Right lobe of liver (tissue), 4 donors: ENCODE measurements at regions not wholly inside any gene's neighbourhood (a gene's known extent, or its start where the extent isn't known, plus 50 kb on each side); places are given as distances from the start of the nearest gene placed in this dataset.

ENCODE experiments used
- POLR2A ChIP-seq: fragments of 450-650 bp; IDR thresholded peaks from one replicate; pipeline ENCODE4 v1.6.1; 2017; ENCODE audit warnings: antibody characterized with exemption, mild to moderate bottlenecking
- TF ChIP-seq, protein P1 (sequence below), 4 donors: fragments of 200-600 bp in 3 of 4; fragments of 450-650 bp in 1 of 4; IDR thresholded peaks; one replicate each; pipeline versions ENCODE4 v1.5.1 to v1.8.0; 2016 to 2022; ENCODE audit warnings: antibody characterized with exemption in 4 of 4, mild to moderate bottlenecking in 2 of 4
- donor health status: DM: no; HTN: no; CAD: no.
- donor health status: DM: no; HTN: no; CAD: no.
- donor health status: DM: no; HTN: yes; CAD: no.

GRCh38 chr16:52906281-52906680 is 146.4 kb downstream of the CHD9NB start:
- TF ChIP-seq, protein P1, sequence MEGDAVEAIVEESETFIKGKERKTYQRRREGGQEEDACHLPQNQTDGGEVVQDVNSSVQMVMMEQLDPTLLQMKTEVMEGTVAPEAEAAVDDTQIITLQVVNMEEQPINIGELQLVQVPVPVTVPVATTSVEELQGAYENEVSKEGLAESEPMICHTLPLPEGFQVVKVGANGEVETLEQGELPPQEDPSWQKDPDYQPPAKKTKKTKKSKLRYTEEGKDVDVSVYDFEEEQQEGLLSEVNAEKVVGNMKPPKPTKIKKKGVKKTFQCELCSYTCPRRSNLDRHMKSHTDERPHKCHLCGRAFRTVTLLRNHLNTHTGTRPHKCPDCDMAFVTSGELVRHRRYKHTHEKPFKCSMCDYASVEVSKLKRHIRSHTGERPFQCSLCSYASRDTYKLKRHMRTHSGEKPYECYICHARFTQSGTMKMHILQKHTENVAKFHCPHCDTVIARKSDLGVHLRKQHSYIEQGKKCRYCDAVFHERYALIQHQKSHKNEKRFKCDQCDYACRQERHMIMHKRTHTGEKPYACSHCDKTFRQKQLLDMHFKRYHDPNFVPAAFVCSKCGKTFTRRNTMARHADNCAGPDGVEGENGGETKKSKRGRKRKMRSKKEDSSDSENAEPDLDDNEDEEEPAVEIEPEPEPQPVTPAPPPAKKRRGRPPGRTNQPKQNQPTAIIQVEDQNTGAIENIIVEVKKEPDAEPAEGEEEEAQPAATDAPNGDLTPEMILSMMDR (IDR thresholded peaks at IDR 0.05) = no peak
- no peak for TF ChIP-seq POLR2A
